Germinal center (tissue), 1 donor: ENCODE measurements at regions not wholly inside any gene's neighbourhood (a gene's known extent, or its start where the extent isn't known, plus 50 kb on each side); places are given as distances from the start of the nearest gene placed in this dataset.

Experiments used
- DNase-seq: peaks from one replicate; pipeline ENCODE4 v3.0.0; 2012; ENCODE audit warnings: mixed read lengths, low spot score

GRCh38 chr6:22027040-22027725 is 269.7 kb downstream of the PRL start:
- DNase-seq: no peak

GRCh38 chr6:22028403-22029090 is 268.3 kb downstream of the PRL start:
- DNase-seq: no peak

- no peak for DNase-seq
These were observed 267.7 kb downstream of the PRL start for GRCh38 chr6:22029171-22029570.

- DNase-seq: no peak
These were observed 265.9 kb downstream of the PRL start for GRCh38 chr6:22030730-22031619.

- no peak for DNase-seq
These were observed 261.1 kb downstream of the PRL start for GRCh38 chr6:22035690-22036089.

GRCh38 chr6:22036275-22036674 is 260.6 kb downstream of the PRL start:
- peak; percentile 7 for DNase-seq

- DNase-seq: no peak
These were observed 260.1 kb downstream of the PRL start for GRCh38 chr6:22036699-22037098.

- DNase-seq: no peak
These were observed 254.9 kb downstream of the PRL start for GRCh38 chr6:22041797-22042480.

GRCh38 chr6:22042706-22043105 is 254.1 kb downstream of the PRL start:
- no peak for DNase-seq

GRCh38 chr6:22043284-22043962 is 253.4 kb downstream of the PRL start:
- DNase-seq: no peak

- no peak for DNase-seq
These were observed 251.4 kb downstream of the PRL start for GRCh38 chr6:22045261-22045912.

- DNase-seq: no peak
These were observed 247.8 kb downstream of the PRL start for GRCh38 chr6:22049002-22049401.

- DNase-seq: no peak
These were observed 243.3 kb downstream of the PRL start for GRCh38 chr6:22053391-22053997.

GRCh38 chr6:22056398-22056797 is 240.4 kb downstream of the PRL start:
- no peak for DNase-seq

GRCh38 chr6:22057962-22058361 is 238.9 kb downstream of the PRL start:
- no peak for DNase-seq

- DNase-seq: no peak
These were observed 237.7 kb downstream of the PRL start for GRCh38 chr6:22059126-22059525.

GRCh38 chr6:22059946-22060345 is 236.9 kb downstream of the PRL start:
- DNase-seq: no peak

- peak; percentile 7 for DNase-seq
These were observed 233.9 kb downstream of the PRL start for GRCh38 chr6:22062807-22063408.

- DNase-seq: no peak
These were observed 232.3 kb downstream of the PRL start for GRCh38 chr6:22064558-22064957.

GRCh38 chr6:22067122-22067521 is 229.7 kb downstream of the PRL start:
- DNase-seq: no peak
